ENCODE measurements at regions not wholly inside any gene's neighbourhood (a gene's known extent, or its start where the extent isn't known, plus 50 kb on each side); places are given as distances from the start of the nearest gene placed in this dataset.
A peak's percentile ranks its signal among the peaks of the same experiment; 100 is the strongest.

DNA sequence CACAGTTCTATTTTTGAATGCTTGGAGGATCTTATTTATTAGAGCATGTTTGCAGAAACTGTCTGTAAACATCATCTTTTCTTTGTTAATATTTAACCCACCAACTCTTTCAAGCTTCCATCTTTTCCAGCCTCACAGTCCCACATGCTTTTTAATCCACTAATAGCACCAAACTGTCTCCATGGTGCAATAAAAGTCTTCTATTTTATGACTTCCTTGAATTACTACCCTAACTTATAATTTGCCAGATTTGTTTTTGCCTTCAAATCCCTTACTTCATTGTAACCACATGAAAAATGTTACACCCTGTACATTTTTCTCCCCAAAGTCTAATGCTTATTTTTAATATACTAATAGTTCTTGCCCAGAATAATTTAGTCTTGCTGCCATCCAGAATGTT lies 792.6 kb downstream of the PLCL1 start:
- no peak overlapping the region for H3K4me2 ChIP-seq (ENCODE audit: insufficient read depth, low read length, poor library complexity, severe bottlenecking)
- no peak overlapping the region for H2BK120ac ChIP-seq (ENCODE audit: low read depth, low read length)
- H2BK5ac ChIP-seq (ENCODE audit: low read length): no peak overlapping the region
- H2BK12ac ChIP-seq (ENCODE audit: low read length): no peak overlapping the region
- DNase-seq (ENCODE audit: low spot score): no peak
- H4K91ac ChIP-seq (ENCODE audit: low read depth, low read length, poor library complexity): no peak overlapping the region
- no peak overlapping the region for H3K14ac ChIP-seq (ENCODE audit: low read length)
- no peak overlapping the region for H3K23ac ChIP-seq (ENCODE audit: low read depth, low read length, poor library complexity)
- H4K8ac ChIP-seq (ENCODE audit: low read depth, low read length): no peak overlapping the region
- no peak overlapping the region for H3K27ac ChIP-seq (replicated peaks; ENCODE audit: low read length)
- no peaks in the 10 kb centered on the region for H3K36me3 ChIP-seq (replicated peaks in 1 of 2; ENCODE audit: control insufficient read depth in 2 of 2, insufficient read depth in 2 of 2, low read length in 2 of 2)
- no peaks in the 10 kb centered on the region for H3K9me3 ChIP-seq (replicated peaks in 1 of 2; ENCODE audit: control insufficient read depth in 2 of 2, insufficient read depth in 1 of 2, low read depth in 1 of 2, low read length in 2 of 2)
- no peaks in the 10 kb centered on the region for H3K4me1 ChIP-seq (ENCODE audit: control insufficient read depth in 2 of 2, insufficient read depth in 1 of 2, low read depth in 1 of 2, low read length in 2 of 2)
- no peak overlapping the region for H3K18ac ChIP-seq (ENCODE audit: low read length)
- H3K27me3 ChIP-seq (ENCODE audit: control insufficient read depth in 3 of 3, insufficient read depth in 3 of 3, low read depth in 1 of 3, low read length in 3 of 3): no peaks in the 10 kb centered on the region
- no peak overlapping the region for H2AK5ac ChIP-seq (ENCODE audit: low read depth, low read length)
- H3K4ac ChIP-seq (ENCODE audit: low read length): no peak overlapping the region
- H3K9ac ChIP-seq (ENCODE audit: low read depth, low read length, poor library complexity): no peak overlapping the region
- no peak overlapping the region for H3K4me3 ChIP-seq (ENCODE audit: low read length in 2 of 2)
- H2BK15ac ChIP-seq (ENCODE audit: low read length): no peak overlapping the region
- no peaks in the 10 kb centered on the region for H3K79me1 ChIP-seq (ENCODE audit: low read depth, low read length)
- no peak overlapping the region for H2AFZ ChIP-seq (ENCODE audit: low read length)

DNA sequence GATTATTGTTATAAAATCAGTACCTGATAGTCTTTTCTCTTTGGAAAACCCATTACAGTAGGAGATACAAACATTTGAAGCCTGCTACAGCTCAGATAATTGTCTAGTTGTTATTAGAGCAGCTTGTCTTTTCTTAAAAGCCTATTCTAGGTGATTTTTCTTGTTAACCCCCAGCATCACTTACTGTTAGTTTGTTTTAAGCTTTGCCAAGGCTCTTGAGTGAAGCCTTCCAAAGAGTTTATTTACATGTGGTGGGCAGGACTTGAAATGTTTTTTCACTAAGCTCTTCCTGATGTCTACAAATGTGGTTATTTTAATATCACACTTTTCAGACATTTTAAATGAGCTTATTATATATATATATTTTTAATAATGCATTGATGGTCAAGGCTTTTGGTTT lies 791.3 kb downstream of the PLCL1 start:
- H2AFZ ChIP-seq (ENCODE audit: low read length): no peak overlapping the region
- H3K79me1 ChIP-seq (ENCODE audit: low read depth, low read length): no peaks in the 10 kb centered on the region
- H2BK12ac ChIP-seq (ENCODE audit: low read length): no peak overlapping the region
- no peak overlapping the region for H4K8ac ChIP-seq (ENCODE audit: low read depth, low read length)
- H3K14ac ChIP-seq (ENCODE audit: low read length): no peak overlapping the region
- H3K27me3 ChIP-seq (ENCODE audit: control insufficient read depth in 3 of 3, insufficient read depth in 3 of 3, low read depth in 1 of 3, low read length in 3 of 3): no peaks in the 10 kb centered on the region
- no peaks in the 10 kb centered on the region for H3K4me1 ChIP-seq (ENCODE audit: control insufficient read depth in 2 of 2, insufficient read depth in 1 of 2, low read depth in 1 of 2, low read length in 2 of 2)
- no peak for DNase-seq (ENCODE audit: low spot score)
- H2BK15ac ChIP-seq (ENCODE audit: low read length): no peak overlapping the region
- no peaks in the 10 kb centered on the region for H3K36me3 ChIP-seq (replicated peaks in 1 of 2; ENCODE audit: control insufficient read depth in 2 of 2, insufficient read depth in 2 of 2, low read length in 2 of 2)
- no peak overlapping the region for H4K91ac ChIP-seq (ENCODE audit: low read depth, low read length, poor library complexity)
- H3K4ac ChIP-seq (ENCODE audit: low read length): no peak overlapping the region
- no peaks in the 10 kb centered on the region for H3K9me3 ChIP-seq (replicated peaks in 1 of 2; ENCODE audit: control insufficient read depth in 2 of 2, insufficient read depth in 1 of 2, low read depth in 1 of 2, low read length in 2 of 2)
- no peak overlapping the region for H2BK5ac ChIP-seq (ENCODE audit: low read length)
- no peak overlapping the region for H3K4me2 ChIP-seq (ENCODE audit: insufficient read depth, low read length, poor library complexity, severe bottlenecking)
- H3K27ac ChIP-seq (replicated peaks; ENCODE audit: low read length): no peak overlapping the region
- no peak overlapping the region for H2BK120ac ChIP-seq (ENCODE audit: low read depth, low read length)
- H3K23ac ChIP-seq (ENCODE audit: low read depth, low read length, poor library complexity): no peak overlapping the region
- H3K18ac ChIP-seq (ENCODE audit: low read length): no peak overlapping the region
- H3K4me3 ChIP-seq (ENCODE audit: low read length in 2 of 2): no peak overlapping the region
- H3K9ac ChIP-seq (ENCODE audit: low read depth, low read length, poor library complexity): no peak overlapping the region
- H2AK5ac ChIP-seq (ENCODE audit: low read depth, low read length): no peak overlapping the region

DNA sequence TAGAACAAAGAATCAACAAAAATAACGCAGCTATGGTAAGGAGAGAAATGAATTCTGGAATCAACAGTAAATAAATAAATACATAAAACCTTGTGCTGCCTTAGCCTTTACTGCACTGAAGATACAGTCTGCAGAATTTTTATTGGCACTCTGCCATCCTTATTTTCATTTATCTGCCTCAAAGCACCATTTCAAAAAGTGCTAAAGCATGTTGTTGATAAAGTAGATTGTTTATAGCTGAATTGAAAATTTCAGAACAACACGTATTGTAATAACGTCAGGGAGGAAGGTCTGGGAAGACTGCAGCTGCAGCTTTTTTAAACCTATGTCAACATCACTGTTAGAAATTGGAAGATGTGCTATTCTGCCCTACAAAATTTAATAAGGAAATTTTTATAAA lies 787.2 kb downstream of the PLCL1 start:
- H3K14ac ChIP-seq (ENCODE audit: low read length): no peak overlapping the region
- H3K4me1 ChIP-seq (ENCODE audit: control insufficient read depth in 2 of 2, insufficient read depth in 1 of 2, low read depth in 1 of 2, low read length in 2 of 2): no peaks in the 10 kb centered on the region
- H4K8ac ChIP-seq (ENCODE audit: low read depth, low read length): no peak overlapping the region
- no peak overlapping the region for H3K23ac ChIP-seq (ENCODE audit: low read depth, low read length, poor library complexity)
- no peak for DNase-seq (ENCODE audit: low spot score)
- no peaks in the 10 kb centered on the region for H3K27me3 ChIP-seq (ENCODE audit: control insufficient read depth in 3 of 3, insufficient read depth in 3 of 3, low read depth in 1 of 3, low read length in 3 of 3)
- no peak overlapping the region for H3K4ac ChIP-seq (ENCODE audit: low read length)
- no peak overlapping the region for H2BK12ac ChIP-seq (ENCODE audit: low read length)
- no peak overlapping the region for H2AK5ac ChIP-seq (ENCODE audit: low read depth, low read length)
- no peak overlapping the region for H3K4me2 ChIP-seq (ENCODE audit: insufficient read depth, low read length, poor library complexity, severe bottlenecking)
- H2BK15ac ChIP-seq (ENCODE audit: low read length): no peak overlapping the region
- H3K36me3 ChIP-seq (replicated peaks in 1 of 2; ENCODE audit: control insufficient read depth in 2 of 2, insufficient read depth in 2 of 2, low read length in 2 of 2): no peaks in the 10 kb centered on the region
- no peak overlapping the region for H2BK5ac ChIP-seq (ENCODE audit: low read length)
- H4K91ac ChIP-seq (ENCODE audit: low read depth, low read length, poor library complexity): no peak overlapping the region
- H3K9me3 ChIP-seq (replicated peaks in 1 of 2; ENCODE audit: control insufficient read depth in 2 of 2, insufficient read depth in 1 of 2, low read depth in 1 of 2, low read length in 2 of 2): no peaks in the 10 kb centered on the region
- no peak overlapping the region for H2BK120ac ChIP-seq (ENCODE audit: low read depth, low read length)
- no peak overlapping the region for H3K4me3 ChIP-seq (ENCODE audit: low read length in 2 of 2)
- H3K9ac ChIP-seq (ENCODE audit: low read depth, low read length, poor library complexity): no peak overlapping the region
- H3K18ac ChIP-seq (ENCODE audit: low read length): no peak overlapping the region
- WGBS, 2 donors (ENCODE audit: extremely low coverage in 2 of 2, insufficient read length in 2 of 2, insufficient replicate concordance in 1 of 2): no CpG with 5 or more reads among the region's 3 CpGs
- H2AFZ ChIP-seq (ENCODE audit: low read length): no peak overlapping the region
- no peak overlapping the region for H3K27ac ChIP-seq (replicated peaks; ENCODE audit: low read length)
- no peaks in the 10 kb centered on the region for H3K79me1 ChIP-seq (ENCODE audit: low read depth, low read length)

GRCh38 chr2:198587741-198588140 lies 783.3 kb downstream of the PLCL1 start:
- H4K8ac ChIP-seq (ENCODE audit: low read depth, low read length): no peak overlapping the region
- peak overlapping the region; percentile 63 for H2AFZ ChIP-seq (ENCODE audit: low read length)
- H3K27me3 ChIP-seq (ENCODE audit: control insufficient read depth in 3 of 3, insufficient read depth in 3 of 3, low read depth in 1 of 3, low read length in 3 of 3): no peaks in the 10 kb centered on the region
- no peak overlapping the region for H2AK5ac ChIP-seq (ENCODE audit: low read depth, low read length)
- no peaks in the 10 kb centered on the region for H3K4me1 ChIP-seq (ENCODE audit: control insufficient read depth in 2 of 2, insufficient read depth in 1 of 2, low read depth in 1 of 2, low read length in 2 of 2)
- no CpG with 5 or more reads among the region's 7 CpGs for WGBS, 2 donors (ENCODE audit: extremely low coverage in 2 of 2, insufficient read length in 2 of 2, insufficient replicate concordance in 1 of 2)
- H3K9ac ChIP-seq (ENCODE audit: low read depth, low read length, poor library complexity): no peak overlapping the region
- H3K36me3 ChIP-seq (replicated peaks in 1 of 2; ENCODE audit: control insufficient read depth in 2 of 2, insufficient read depth in 2 of 2, low read length in 2 of 2): no peaks in the 10 kb centered on the region
- no peak overlapping the region for H2BK120ac ChIP-seq (ENCODE audit: low read depth, low read length)
- H3K4me3 ChIP-seq (ENCODE audit: low read length in 2 of 2): no peak overlapping the region
- no peaks in the 10 kb centered on the region for H3K9me3 ChIP-seq (replicated peaks in 1 of 2; ENCODE audit: control insufficient read depth in 2 of 2, insufficient read depth in 1 of 2, low read depth in 1 of 2, low read length in 2 of 2)
- no peak overlapping the region for H2BK5ac ChIP-seq (ENCODE audit: low read length)
- no peak overlapping the region for H3K4ac ChIP-seq (ENCODE audit: low read length)
- H3K14ac ChIP-seq (ENCODE audit: low read length): no peak overlapping the region
- H3K4me2 ChIP-seq (ENCODE audit: insufficient read depth, low read length, poor library complexity, severe bottlenecking): no peak overlapping the region
- H2BK12ac ChIP-seq (ENCODE audit: low read length): no peak overlapping the region
- DNase-seq (ENCODE audit: low spot score): no peak
- H4K91ac ChIP-seq (ENCODE audit: low read depth, low read length, poor library complexity): no peak overlapping the region
- no peak overlapping the region for H3K23ac ChIP-seq (ENCODE audit: low read depth, low read length, poor library complexity)
- H3K27ac ChIP-seq (replicated peaks; ENCODE audit: low read length): no peak overlapping the region
- no peak overlapping the region for H3K18ac ChIP-seq (ENCODE audit: low read length)
- H2BK15ac ChIP-seq (ENCODE audit: low read length): no peak overlapping the region
- no peaks in the 10 kb centered on the region for H3K79me1 ChIP-seq (ENCODE audit: low read depth, low read length)
